ENCODE measurements at regions not wholly inside any gene's neighbourhood (a gene's known extent, or its start where the extent isn't known, plus 50 kb on each side); places are given as distances from the start of the nearest gene placed in this dataset.

- Histone ChIP-seq H3K9me3 (replicated peaks; ENCODE audit: insufficient read depth, low read length) (no peaks in the 10 kb centered on the region), H3K9me2 (replicated peaks; ENCODE audit: insufficient read depth, low read length) (no peaks in the 10 kb centered on the region), H3K4me3 (ENCODE audit: low read length) (no peak overlapping the region), H3K27ac (ENCODE audit: low read length) (no peak overlapping the region), H2AFZ (ENCODE audit: low read length) (no peak overlapping the region), H3K4me1 (ENCODE audit: low read length) (no peaks in the 10 kb centered on the region), H3K9ac (ENCODE audit: low read length) (no peak overlapping the region), H3K36me3 (replicated peaks; ENCODE audit: insufficient read depth, low read length) (no peaks in the 10 kb centered on the region), H4K20me1 (ENCODE audit: insufficient read depth, low read length) (no peaks in the 10 kb centered on the region), H3F3A (ENCODE audit: insufficient read depth, low read length) (no peaks in the 10 kb centered on the region), H3K4me2 (ENCODE audit: low read depth, low read length) (no peak overlapping the region), H3K79me2 (ENCODE audit: low read length) (no peaks in the 10 kb centered on the region), H3K27me3 (replicated peaks; ENCODE audit: insufficient read depth, low read length) (peaks cover 9% of the 10 kb centered on the region; the same call in 1 of the 2 replicates)
- TF ChIP-seq, protein P1, sequence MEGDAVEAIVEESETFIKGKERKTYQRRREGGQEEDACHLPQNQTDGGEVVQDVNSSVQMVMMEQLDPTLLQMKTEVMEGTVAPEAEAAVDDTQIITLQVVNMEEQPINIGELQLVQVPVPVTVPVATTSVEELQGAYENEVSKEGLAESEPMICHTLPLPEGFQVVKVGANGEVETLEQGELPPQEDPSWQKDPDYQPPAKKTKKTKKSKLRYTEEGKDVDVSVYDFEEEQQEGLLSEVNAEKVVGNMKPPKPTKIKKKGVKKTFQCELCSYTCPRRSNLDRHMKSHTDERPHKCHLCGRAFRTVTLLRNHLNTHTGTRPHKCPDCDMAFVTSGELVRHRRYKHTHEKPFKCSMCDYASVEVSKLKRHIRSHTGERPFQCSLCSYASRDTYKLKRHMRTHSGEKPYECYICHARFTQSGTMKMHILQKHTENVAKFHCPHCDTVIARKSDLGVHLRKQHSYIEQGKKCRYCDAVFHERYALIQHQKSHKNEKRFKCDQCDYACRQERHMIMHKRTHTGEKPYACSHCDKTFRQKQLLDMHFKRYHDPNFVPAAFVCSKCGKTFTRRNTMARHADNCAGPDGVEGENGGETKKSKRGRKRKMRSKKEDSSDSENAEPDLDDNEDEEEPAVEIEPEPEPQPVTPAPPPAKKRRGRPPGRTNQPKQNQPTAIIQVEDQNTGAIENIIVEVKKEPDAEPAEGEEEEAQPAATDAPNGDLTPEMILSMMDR (IDR thresholded peaks at IDR 0.05; ENCODE audit: low read length): no peak
- TF ChIP-seq EZH2phosphoT487 (IDR thresholded peaks at IDR 0.05; ENCODE audit: low read length) (no peak), EZH2 (optimal IDR thresholded peaks at IDR 0.05; ENCODE audit: low read depth, low read length) (no peak)
- DNase-seq: no peak
Observed at GRCh38 chr6:28661097-28661713, 135.5 kb downstream of the GPX5 start.

DNA sequence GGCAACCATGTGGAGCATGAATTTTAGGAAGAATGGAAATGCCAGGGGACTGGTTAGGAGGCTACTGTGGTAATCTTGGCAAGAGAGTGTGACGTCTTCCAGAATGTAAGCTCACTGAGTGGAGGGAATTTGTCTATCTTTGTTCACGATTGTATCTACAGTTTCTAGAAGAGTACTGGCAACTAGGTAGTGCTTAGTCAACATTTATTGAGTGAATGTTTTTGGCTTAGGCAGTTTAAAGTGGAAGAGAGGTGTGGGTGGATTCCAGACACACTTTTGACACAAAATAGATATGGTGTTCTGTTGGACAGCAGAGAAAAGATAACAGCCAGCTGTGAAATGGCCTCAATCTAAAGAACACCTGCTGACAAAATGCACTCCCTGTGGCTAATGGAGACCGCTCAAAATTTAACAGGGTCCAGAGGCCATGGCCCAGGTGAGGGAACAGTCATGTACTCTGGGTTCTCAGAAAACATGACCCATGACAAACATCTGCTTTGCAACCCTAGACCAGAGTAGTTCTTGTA lies 139.3 kb downstream of the GPX5 start:
- H3K27ac ChIP-seq (ENCODE audit: low read length): no peak overlapping the region
- H3K4me2 ChIP-seq (ENCODE audit: low read depth, low read length): no peak overlapping the region
- H3K9me2 ChIP-seq (replicated peaks; ENCODE audit: insufficient read depth, low read length): no peaks in the 10 kb centered on the region
- H3F3A ChIP-seq (ENCODE audit: insufficient read depth, low read length): no peaks in the 10 kb centered on the region
- H3K36me3 ChIP-seq (replicated peaks; ENCODE audit: insufficient read depth, low read length): no peaks in the 10 kb centered on the region
- no peaks in the 10 kb centered on the region for H3K27me3 ChIP-seq (replicated peaks; ENCODE audit: insufficient read depth, low read length)
- H2AFZ ChIP-seq (ENCODE audit: low read length): no peak overlapping the region
- H3K9me3 ChIP-seq (replicated peaks; ENCODE audit: insufficient read depth, low read length): no peaks in the 10 kb centered on the region
- TF ChIP-seq, protein P1 (IDR thresholded peaks at IDR 0.05; ENCODE audit: low read length): no peak
- TF ChIP-seq EZH2 (optimal IDR thresholded peaks at IDR 0.05; ENCODE audit: low read depth, low read length): no peak
- TF ChIP-seq EZH2phosphoT487 (IDR thresholded peaks at IDR 0.05; ENCODE audit: low read length): no peak
- H3K4me3 ChIP-seq (ENCODE audit: low read length): no peak overlapping the region
- no peak for DNase-seq
- H3K9ac ChIP-seq (ENCODE audit: low read length): no peak overlapping the region
- no peaks in the 10 kb centered on the region for H3K4me1 ChIP-seq (ENCODE audit: low read length)
- no peaks in the 10 kb centered on the region for H4K20me1 ChIP-seq (ENCODE audit: insufficient read depth, low read length)
- no peaks in the 10 kb centered on the region for H3K79me2 ChIP-seq (ENCODE audit: low read length)

DNA sequence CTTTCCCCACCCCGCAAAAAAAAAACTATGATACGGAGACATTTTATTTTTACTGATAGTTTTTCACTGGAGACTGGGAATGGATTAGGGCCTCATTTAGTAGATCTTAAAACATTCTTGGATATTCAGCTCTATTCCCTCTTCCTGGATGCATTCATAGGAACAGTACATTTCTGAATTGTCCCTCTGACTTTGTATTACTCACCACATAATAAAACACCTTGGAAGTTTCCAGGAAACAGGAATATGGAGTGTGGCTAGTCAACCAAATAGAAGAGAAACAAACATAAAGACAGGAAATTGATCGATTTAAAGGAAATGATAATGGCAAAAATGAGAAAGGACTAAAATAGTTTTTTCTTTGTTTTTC lies 147.7 kb downstream of the GPX5 start:
- no peaks in the 10 kb centered on the region for H3K9me2 ChIP-seq (replicated peaks; ENCODE audit: insufficient read depth, low read length)
- TF ChIP-seq EZH2 (optimal IDR thresholded peaks at IDR 0.05; ENCODE audit: low read depth, low read length): no peak
- TF ChIP-seq, protein P1 (IDR thresholded peaks at IDR 0.05; ENCODE audit: low read length): no peak
- TF ChIP-seq EZH2phosphoT487 (IDR thresholded peaks at IDR 0.05; ENCODE audit: low read length): no peak
- DNase-seq: no peak
- H3F3A ChIP-seq (ENCODE audit: insufficient read depth, low read length): no peaks in the 10 kb centered on the region
- H2AFZ ChIP-seq (ENCODE audit: low read length): no peak overlapping the region
- H3K9me3 ChIP-seq (replicated peaks; ENCODE audit: insufficient read depth, low read length): no peaks in the 10 kb centered on the region
- no peak overlapping the region for H3K4me3 ChIP-seq (ENCODE audit: low read length)
- H3K27ac ChIP-seq (ENCODE audit: low read length): no peak overlapping the region
- H3K79me2 ChIP-seq (ENCODE audit: low read length): no peaks in the 10 kb centered on the region
- H3K4me2 ChIP-seq (ENCODE audit: low read depth, low read length): no peak overlapping the region
- H3K27me3 ChIP-seq (replicated peaks; ENCODE audit: insufficient read depth, low read length): no peaks in the 10 kb centered on the region
- no peaks in the 10 kb centered on the region for H3K36me3 ChIP-seq (replicated peaks; ENCODE audit: insufficient read depth, low read length)
- no peaks in the 10 kb centered on the region for H3K4me1 ChIP-seq (ENCODE audit: low read length)
- H3K9ac ChIP-seq (ENCODE audit: low read length): no peak overlapping the region
- H4K20me1 ChIP-seq (ENCODE audit: insufficient read depth, low read length): no peaks in the 10 kb centered on the region
